A549 (cell line): ENCODE measurements at regions not wholly inside any gene's neighbourhood (a gene's known extent, or its start where the extent isn't known, plus 50 kb on each side); places are given as distances from the start of the nearest gene placed in this dataset.

Experiments used
- ATAC-seq, 2 experiments: fragments of 200-7000 bp in 1 of 2; fragments of >200 bp in 1 of 2; cut with Nextera tagmentation in 1 of 2; cut with Tn5 transposase in 1 of 2; 3 replicates each; pipeline versions ENCODE4 v1.8.0 to v1.9.1; 2018 to 2020; ENCODE audit warnings: mild to moderate bottlenecking in 1 of 2, moderate library complexity in 1 of 2
- CTCF ChIA-PET: fragments of 300-600 bp; sonication (Branson Sonifier 250); formaldehyde crosslinking; extraction: SDS; loops from one replicate; lab custom pipeline; 2021; ENCODE audit warnings: antibody characterized with exemption, inconsistent platforms; lab: Yijun Ruan, JAX
- POLR2A ChIA-PET: fragments of 350-600 bp; formaldehyde crosslinking; extraction: SDS; loops from one replicate; lab custom pipeline; 2021; ENCODE audit warnings: antibody characterized with exemption, inconsistent platforms; lab: Yijun Ruan, JAX
- DNase-seq, 2 experiments: peaks; one replicate each; pipeline versions ENCODE4 v3.0.0 to v3.0.0-alpha.2; 2011 to 2016; ENCODE audit warnings: low read depth in 1 of 2, low spot score in 1 of 2
- FAIRE-seq: peaks from 2 replicates; lab custom pipeline; 2011; peaks lifted over from hg19 to GRCh38; lab: Jason Lieb, UNC
- H3K27ac ChIP-seq, 2 experiments: fragments of >200 bp; sonication (Bioruptor Twin); formaldehyde crosslinking; 3 replicates each; pipeline ENCODE4 v1.5.1; 2016 to 2017
- H3K4me1 ChIP-seq: fragments of >200 bp; sonication (Bioruptor Twin); formaldehyde crosslinking; 3 replicates; pipeline ENCODE4 v1.6.1; 2016
- H3K4me2 ChIP-seq: fragments of >200 bp; sonication (Bioruptor Twin); formaldehyde crosslinking; 3 replicates; pipeline ENCODE4 v1.6.1; 2016
- H3K4me3 ChIP-seq: fragments of >200 bp; sonication (Bioruptor Twin); formaldehyde crosslinking; 3 replicates; pipeline ENCODE4 v1.5.1; 2016
- H3K9me3 ChIP-seq: fragments of >200 bp; sonication (Bioruptor Twin); formaldehyde crosslinking; 3 replicates; pipeline ENCODE4 v1.6.1; 2016
- BCL3 ChIP-seq: fragments of >200 bp; sonication (Bioruptor Twin); formaldehyde crosslinking; IDR thresholded peaks from 3 replicates; pipeline ENCODE4 v1.6.1; 2016
- BHLHE40 ChIP-seq: IDR thresholded peaks from 2 replicates; pipeline ENCODE4 v1.6.1; 2012; ENCODE audit warnings: low read depth, low read length, inconsistent platforms
- CBX2 ChIP-seq: fragments of 200-600 bp; sonication (generic); IDR thresholded peaks from 2 replicates; pipeline ENCODE4 v1.6.1; 2016; ENCODE audit warnings: low read depth, mild to moderate bottlenecking, borderline replicate concordance
- CEBPB ChIP-seq, 2 experiments: fragments of >200 bp in 1 of 2; sonication (Bioruptor Twin) in 1 of 2; formaldehyde crosslinking in 1 of 2; IDR thresholded peaks; 2 replicates each; pipeline ENCODE4 v1.6.1; 2012 to 2016
- CHD2 ChIP-seq: fragments of 150-350 bp; IDR thresholded peaks from 2 replicates; pipeline ENCODE4 v1.6.1; 2014; ENCODE audit warnings: low read length; ENCODE audit not compliant: partially characterized antibody
- CHD4 ChIP-seq: fragments of 200-600 bp; sonication (generic); IDR thresholded peaks from 2 replicates; pipeline ENCODE4 v1.6.1; 2016; ENCODE audit warnings: antibody characterized with exemption, mild to moderate bottlenecking, borderline replicate concordance
- EHMT2 ChIP-seq: fragments of 200-600 bp; sonication (generic); IDR thresholded peaks from 2 replicates; pipeline ENCODE4 v1.6.1; 2016; ENCODE audit warnings: antibody characterized with exemption, low read depth, mild to moderate bottlenecking, moderate library complexity
- FOXS1 ChIP-seq: fragments of 250-450 bp; sonication (Bioruptor Pico); IDR thresholded peaks from 2 replicates; pipeline ENCODE4 v1.5.0; 2020; ENCODE audit warnings: mild to moderate bottlenecking, moderate library complexity
- GATA3 ChIP-seq: IDR thresholded peaks from 2 replicates; pipeline ENCODE4 v1.6.1; 2012; ENCODE audit warnings: borderline replicate concordance
- HEYL ChIP-seq: fragments of 250-450 bp; sonication (Bioruptor Pico); IDR thresholded peaks from 2 replicates; pipeline ENCODE4 v1.8.0; 2021; ENCODE audit warnings: mild to moderate bottlenecking, moderate library complexity
- HOXA7 ChIP-seq: fragments of 250-450 bp; sonication (Bioruptor Pico); IDR thresholded peaks from 2 replicates; pipeline ENCODE4 v1.5.0; 2020; ENCODE audit warnings: mild to moderate bottlenecking, moderate library complexity
- HOXB5 ChIP-seq: fragments of 250-450 bp; sonication (Bioruptor Pico); IDR thresholded peaks from 2 replicates; pipeline ENCODE4 v1.5.0; 2020; ENCODE audit warnings: mild to moderate bottlenecking, moderate library complexity
- JUN ChIP-seq, 2 experiments: fragments of >200 bp; sonication (Bioruptor Twin); formaldehyde crosslinking; IDR thresholded peaks; 2 replicates in 1 of 2; 3 replicates in 1 of 2; pipeline ENCODE4 v1.6.1; 2016 to 2017
- KDM1A ChIP-seq: fragments of 200-600 bp; sonication (generic); IDR thresholded peaks from 2 replicates; pipeline ENCODE4 v1.6.1; 2016; ENCODE audit warnings: low read depth, mild to moderate bottlenecking
- KDM5A ChIP-seq: fragments of 200-600 bp; sonication (generic); IDR thresholded peaks from 2 replicates; pipeline ENCODE4 v1.6.1; 2016; ENCODE audit warnings: antibody characterized with exemption, mild to moderate bottlenecking
- MAFK ChIP-seq: fragments of 450-650 bp; IDR thresholded peaks from 2 replicates; pipeline ENCODE4 v1.6.1; 2014; ENCODE audit not compliant: partially characterized antibody
- MAX ChIP-seq: IDR thresholded peaks from 2 replicates; pipeline ENCODE4 v1.6.1; 2012
- MYC ChIP-seq: IDR thresholded peaks from 2 replicates; pipeline ENCODE4 v1.6.1; 2012; ENCODE audit warnings: mild to moderate bottlenecking, inconsistent platforms, low read length, improper control_type of control experiment, borderline replicate concordance
- NR3C1 ChIP-seq: fragments of >200 bp; sonication (Bioruptor Twin); formaldehyde crosslinking; IDR thresholded peaks from 3 replicates; pipeline ENCODE4 v1.6.1; 2017
- PBX3 ChIP-seq: IDR thresholded peaks from 2 replicates; pipeline ENCODE4 v1.6.1; 2012
- POLR2A ChIP-seq: IDR thresholded peaks from 2 replicates; pipeline ENCODE4 v1.6.1; 2012; ENCODE audit warnings: mild to moderate bottlenecking, low read length
- POLR2AphosphoS2 ChIP-seq: conservative IDR thresholded peaks from 2 replicates; pipeline ENCODE4 v1.6.1; 2012; ENCODE audit warnings: low read length, improper control_type of control experiment, inconsistent platforms
- RAD21 ChIP-seq, 2 experiments: fragments of >200 bp in 1 of 2; sonication (Bioruptor Twin) in 1 of 2; formaldehyde crosslinking in 1 of 2; IDR thresholded peaks in 1 of 2; conservative IDR thresholded peaks in 1 of 2; 2 replicates in 1 of 2; 3 replicates in 1 of 2; pipeline ENCODE4 v1.6.1; 2012 to 2018; ENCODE audit warnings: inconsistent platforms in 1 of 2
- RARB ChIP-seq: fragments of 250-450 bp; sonication (Bioruptor Pico); IDR thresholded peaks from 2 replicates; pipeline ENCODE4 v1.8.0; 2021; ENCODE audit warnings: mild to moderate bottlenecking, moderate library complexity
- RNF2 ChIP-seq: fragments of 200-600 bp; sonication (generic); IDR thresholded peaks from 2 replicates; pipeline ENCODE4 v1.6.1; 2016; ENCODE audit warnings: low read depth, mild to moderate bottlenecking, antibody characterized with exemption, moderate library complexity, borderline replicate concordance
- SMC3 ChIP-seq: fragments of >200 bp; sonication (Bioruptor Twin); formaldehyde crosslinking; IDR thresholded peaks from 3 replicates; pipeline ENCODE4 v1.6.1; 2018; ENCODE audit warnings: inconsistent platforms
- ZC3H11A ChIP-seq: fragments of 450-650 bp; IDR thresholded peaks from 2 replicates; pipeline ENCODE4 v1.6.1; 2014; ENCODE audit warnings: antibody characterized with exemption, mild to moderate bottlenecking
- ZNF302 ChIP-seq: fragments of 250-450 bp; sonication (Bioruptor Pico); IDR thresholded peaks from 2 replicates; pipeline ENCODE4 v1.9.0; 2021; ENCODE audit warnings: inconsistent platforms, mild to moderate bottlenecking, moderate library complexity
- WGBS: methylation state at CpG from one replicate; pipeline ENCODE4 v1.1.6; 2017; ENCODE audit errors: missing lambda C conversion rate; 5-methylcytosine and 5-hydroxymethylcytosine counted together

GRCh38 chrX:16427668-16428067, 222.3 kb upstream of the S100G start:
- Histone ChIP-seq H3K4me3 (no peak overlapping the region), H3K27ac (no peak overlapping the region), H3K4me2 (no peak overlapping the region), H3K9me3 (no peaks in the 10 kb centered on the region), H3K4me1 (no peaks in the 10 kb centered on the region)
- 54% methylated on average over 3 of the region's 3 CpGs for WGBS
- FAIRE-seq (no peak), DNase-seq (no peak), ATAC-seq (no peak)
- no peak for TF ChIP-seq EHMT2
- no peak for TF ChIP-seq SMC3
- TF ChIP-seq HOXA7 (CRISPR knock-in tag) = no peak
- TF ChIP-seq ZNF302 = no peak
- no peak for TF ChIP-seq CHD4
- TF ChIP-seq NR3C1 = no peak
- TF ChIP-seq PBX3 = no peak
- TF ChIP-seq CHD2 = no peak
- TF ChIP-seq JUN (IDR thresholded peaks at IDR 0.05) = no peak
- no peak for TF ChIP-seq KDM5A
- no peak for TF ChIP-seq RNF2
- POLR2A ChIA-PET = no interaction called here
- CTCF ChIA-PET = interaction anchor here (1.5 to 1.7 kb wide), 2 partner anchors 9 to 497 kb away, joined by 4 to 6 read pairs; no protein-coding TSS in a partner anchor

- 29% methylated on average over 4 of the region's 4 CpGs for WGBS
- ChIA-PET POLR2A (no interaction called here), CTCF (interaction anchor here (0.6 to 1.1 kb wide), 4 partner anchors 10 to 395 kb away, joined by 3 to 5 read pairs (median 4); no protein-coding TSS in a partner anchor)
- ATAC-seq (no peak), FAIRE-seq (no peak), DNase-seq (no peak)
- no peak overlapping the region for H3K4me2 ChIP-seq
- no peaks in the 10 kb centered on the region for H3K9me3 ChIP-seq
- TF ChIP-seq MAFK = no peak
- no peak for TF ChIP-seq ZC3H11A
- no peak for TF ChIP-seq RARB (CRISPR knock-in tag)
- no peak for TF ChIP-seq GATA3
- TF ChIP-seq HEYL = no peak
- no peak for TF ChIP-seq BCL3
- TF ChIP-seq KDM5A = no peak
- TF ChIP-seq SMC3 = no peak
- no peak for TF ChIP-seq CHD4
- no peak for TF ChIP-seq BHLHE40
- no peak for TF ChIP-seq RAD21 (conservative IDR thresholded peaks at IDR 0.05 in 1 of 2, IDR thresholded peaks at IDR 0.05 in 1 of 2)
- no peak for TF ChIP-seq NR3C1
- TF ChIP-seq MYC = no peak
- no peak for TF ChIP-seq MAX
- no peak for TF ChIP-seq POLR2A
- TF ChIP-seq FOXS1 (CRISPR knock-in tag) = no peak
- no peak for TF ChIP-seq HOXB5 (CRISPR knock-in tag)
- no peak overlapping the region for H3K27ac ChIP-seq
- no peak overlapping the region for H3K4me3 ChIP-seq
- H3K4me1 ChIP-seq = no peaks in the 10 kb centered on the region
Measured at GRCh38 chrX:16429406-16429805, 220.6 kb upstream of the S100G start.

GRCh38 chrX:16431266-16431665, 218.7 kb upstream of the S100G start:
- ATAC-seq (no peak), DNase-seq (no peak), FAIRE-seq (peak; percentile 67)
- Histone ChIP-seq H3K4me2 (no peak overlapping the region), H3K27ac (no peak overlapping the region), H3K4me1 (no peaks in the 10 kb centered on the region), H3K9me3 (no peaks in the 10 kb centered on the region), H3K4me3 (no peak overlapping the region)
- CTCF ChIA-PET = interaction anchor here (0.6 kb wide), 1 partner anchor 14 kb away, joined by 3 read pairs; no protein-coding TSS in a partner anchor
- 91% methylated on average over 1 of the region's 1 CpG for WGBS
- no peak for TF ChIP-seq CEBPB (IDR thresholded peaks at IDR 0.05)
- no peak for TF ChIP-seq MYC
- no peak for TF ChIP-seq POLR2AphosphoS2
- TF ChIP-seq GATA3 = no peak
- TF ChIP-seq CBX2 = no peak
- TF ChIP-seq HOXA7 (CRISPR knock-in tag) = no peak
- TF ChIP-seq ZNF302 = no peak
- no peak for TF ChIP-seq KDM1A
- TF ChIP-seq BCL3 = no peak
- POLR2A ChIA-PET = no interaction called here
